Activated CD8-positive, alpha-beta memory T cell treated with anti-CD3 and anti-CD28 coated beads, Interleukin-2, amount 10 ng/mL, durations not matched to agents 7 days and 5 days (primary cell): ENCODE measurements at regions not wholly inside any gene's neighbourhood (a gene's known extent, or its start where the extent isn't known, plus 50 kb on each side); places are given as distances from the start of the nearest gene placed in this dataset.

Experiments
- ATAC-seq: fragments of 150-1000 bp; cut with Tn5 transposase; one replicate; pipeline ENCODE4 v1.10.0; 2021; ENCODE audit warnings: moderate library complexity
- CTCF ChIA-PET: fragments of 350-600 bp; sonication (Branson Sonifier 250); formaldehyde crosslinking; loops from one replicate; lab custom pipeline; 2021; ENCODE audit warnings: antibody characterized with exemption; lab: Charles Lee
- DNase-seq: peaks from one replicate; pipeline ENCODE4 v3.0.0-alpha.2; 2020
- H3K27ac Mint-ChIP-seq: one replicate; pipeline ENCODE4 v1.8.0; 2021; ENCODE audit warnings: mild to moderate bottlenecking, mixed read lengths
- H3K27me3 Mint-ChIP-seq: one replicate; pipeline ENCODE4 v1.8.0; 2021; ENCODE audit warnings: mixed read lengths
- H3K36me3 Mint-ChIP-seq: one replicate; pipeline ENCODE4 v1.8.0; 2021; ENCODE audit warnings: mild to moderate bottlenecking, mixed read lengths
- H3K4me1 Mint-ChIP-seq: one replicate; pipeline ENCODE4 v1.8.0; 2021; ENCODE audit warnings: mixed read lengths
- H3K4me3 Mint-ChIP-seq: one replicate; pipeline ENCODE4 v1.8.0; 2021; ENCODE audit warnings: mild to moderate bottlenecking, moderate library complexity, mixed read lengths
- H3K9me3 Mint-ChIP-seq: one replicate; pipeline ENCODE4 v1.8.0; 2022; ENCODE audit warnings: low read depth, mixed read lengths

DNA sequence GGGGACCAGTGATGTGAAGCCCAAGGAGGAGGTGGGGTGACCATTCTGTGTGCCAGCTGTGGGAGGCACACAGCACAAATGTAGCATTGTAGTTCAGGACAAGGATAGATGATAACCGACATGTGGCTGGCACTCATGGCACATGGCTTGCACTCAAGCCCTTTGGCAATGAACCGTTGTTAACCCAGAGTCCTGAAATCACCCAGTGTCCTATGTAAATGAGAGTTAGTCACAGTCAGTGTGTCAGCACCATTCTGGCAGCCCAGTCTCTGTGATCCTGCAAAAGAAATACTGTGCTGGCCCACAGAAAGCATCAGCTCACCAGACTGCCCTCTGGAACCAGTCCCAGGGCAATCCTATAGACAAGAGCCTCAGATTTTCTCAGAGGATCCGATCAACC, 339.3 kb downstream of the MID1IP1 start:
- Mint-ChIP-seq H3K9me3 (no peaks in the 10 kb centered on the region), H3K4me1 (no peaks in the 10 kb centered on the region), H3K27me3 (no peaks in the 10 kb centered on the region), H3K27ac (no peak overlapping the region), H3K36me3 (no peaks in the 10 kb centered on the region), H3K4me3 (no peak overlapping the region)
- DNase-seq (no peak), ATAC-seq (no peak)
- CTCF ChIA-PET: no interaction called here

DNA sequence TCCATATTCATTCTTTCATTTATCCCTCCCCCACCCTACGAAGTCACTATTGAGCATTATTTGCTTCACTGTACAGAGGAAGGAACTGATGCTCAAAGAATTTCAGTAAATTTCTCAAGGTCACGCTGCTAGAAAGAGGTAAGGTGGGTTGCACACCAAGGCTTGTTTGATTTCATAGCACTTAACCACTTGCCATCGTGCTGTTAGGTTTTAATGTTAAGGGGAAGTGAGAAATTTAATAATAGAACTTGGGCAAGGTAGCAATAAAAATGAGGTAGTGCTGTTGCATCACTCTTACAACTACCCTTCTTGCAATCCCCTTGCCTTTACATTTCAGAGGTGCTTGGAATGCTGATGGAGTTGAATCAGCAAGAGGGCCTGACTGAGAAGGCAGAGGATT, 343.1 kb downstream of the MID1IP1 start:
- Mint-ChIP-seq H3K27ac (no peak overlapping the region), H3K4me1 (no peaks in the 10 kb centered on the region), H3K9me3 (no peaks in the 10 kb centered on the region), H3K36me3 (no peaks in the 10 kb centered on the region), H3K4me3 (no peak overlapping the region), H3K27me3 (no peaks in the 10 kb centered on the region)
- ATAC-seq (no peak), DNase-seq (no peak)
- CTCF ChIA-PET: no interaction called here

DNA sequence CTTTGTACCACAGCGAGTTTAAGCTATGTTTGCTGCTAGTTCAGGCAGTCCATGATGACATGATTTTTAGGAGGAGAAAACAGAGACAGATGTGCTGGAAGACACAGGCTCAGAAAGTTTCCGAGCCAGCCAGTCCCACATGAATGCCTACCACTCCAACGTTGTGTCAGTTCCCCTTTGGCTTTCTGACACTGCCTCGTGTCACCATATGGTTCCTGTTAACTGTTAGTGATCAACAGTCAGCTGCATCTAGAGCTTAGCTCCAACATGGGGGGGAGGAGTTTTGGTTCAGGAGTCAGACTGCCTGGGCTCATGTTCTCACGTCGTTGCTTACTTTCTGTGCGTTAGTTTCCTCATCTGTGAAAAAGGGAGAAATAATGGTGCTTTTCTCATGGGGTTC, 343.7 kb downstream of the MID1IP1 start:
- ATAC-seq: no peak
- no peaks in the 10 kb centered on the region for H3K27me3 Mint-ChIP-seq
- no peaks in the 10 kb centered on the region for H3K36me3 Mint-ChIP-seq
- CTCF ChIA-PET: no interaction called here
- no peak for DNase-seq
- no peak overlapping the region for H3K27ac Mint-ChIP-seq
- no peaks in the 10 kb centered on the region for H3K4me1 Mint-ChIP-seq
- H3K9me3 Mint-ChIP-seq: no peaks in the 10 kb centered on the region
- no peak overlapping the region for H3K4me3 Mint-ChIP-seq

DNA sequence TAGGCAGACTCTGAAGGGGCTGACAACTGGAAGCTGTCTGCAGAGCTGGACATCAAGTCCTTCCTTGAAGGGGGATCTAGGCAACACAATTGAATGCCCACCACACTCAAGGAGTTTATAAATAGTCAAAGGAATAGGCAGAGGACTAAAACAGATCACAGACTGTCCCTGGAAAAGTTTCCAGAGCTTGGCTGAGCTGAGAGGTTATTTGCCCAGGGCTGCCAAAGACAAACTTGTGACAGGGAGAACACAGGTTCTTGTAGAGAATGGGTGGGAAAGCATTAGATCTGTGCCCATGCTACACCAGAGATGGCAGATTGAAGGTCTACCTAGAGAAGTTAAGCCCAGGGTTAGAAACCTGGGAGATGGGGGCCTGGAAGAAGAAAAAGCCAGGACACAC, 344.6 kb downstream of the MID1IP1 start:
- no peaks in the 10 kb centered on the region for H3K4me1 Mint-ChIP-seq
- H3K27ac Mint-ChIP-seq: no peak overlapping the region
- no peak for ATAC-seq
- no peaks in the 10 kb centered on the region for H3K9me3 Mint-ChIP-seq
- DNase-seq: no peak
- H3K36me3 Mint-ChIP-seq: no peaks in the 10 kb centered on the region
- CTCF ChIA-PET: no interaction called here
- no peak overlapping the region for H3K4me3 Mint-ChIP-seq
- no peaks in the 10 kb centered on the region for H3K27me3 Mint-ChIP-seq

DNA sequence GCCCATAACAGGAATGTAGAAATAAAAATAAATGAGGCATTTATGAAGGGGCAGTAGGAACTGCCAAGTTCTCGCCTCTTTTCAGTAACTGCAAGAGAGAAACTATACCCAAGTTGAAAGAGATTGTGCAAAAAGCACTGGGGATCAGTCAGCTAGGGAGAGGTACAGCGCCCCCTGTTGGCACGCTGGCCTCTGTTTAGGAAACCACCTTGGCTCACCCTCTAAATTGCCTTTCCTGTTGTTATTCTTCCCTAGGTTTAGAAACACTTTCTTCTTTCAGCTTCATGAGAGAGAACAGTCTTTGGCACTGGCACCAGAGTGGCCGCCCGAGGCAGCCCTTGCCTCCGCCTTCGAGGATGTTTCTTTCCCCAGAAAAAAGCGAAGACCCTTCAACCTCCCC, 348.5 kb downstream of the MID1IP1 start:
- no peaks in the 10 kb centered on the region for H3K4me1 Mint-ChIP-seq
- CTCF ChIA-PET: interaction anchor here (0.8 to 2.5 kb wide), 6 partner anchors 10 to 522 kb away, joined by 3 to 7 read pairs (median 4); no protein-coding TSS in a partner anchor
- ATAC-seq (peak; percentile 33), DNase-seq (peak; percentile 52)
- H3K27ac Mint-ChIP-seq: no peak overlapping the region
- H3K9me3 Mint-ChIP-seq: no peaks in the 10 kb centered on the region
- H3K4me3 Mint-ChIP-seq: no peak overlapping the region
- no peaks in the 10 kb centered on the region for H3K36me3 Mint-ChIP-seq
- H3K27me3 Mint-ChIP-seq: no peaks in the 10 kb centered on the region

DNA sequence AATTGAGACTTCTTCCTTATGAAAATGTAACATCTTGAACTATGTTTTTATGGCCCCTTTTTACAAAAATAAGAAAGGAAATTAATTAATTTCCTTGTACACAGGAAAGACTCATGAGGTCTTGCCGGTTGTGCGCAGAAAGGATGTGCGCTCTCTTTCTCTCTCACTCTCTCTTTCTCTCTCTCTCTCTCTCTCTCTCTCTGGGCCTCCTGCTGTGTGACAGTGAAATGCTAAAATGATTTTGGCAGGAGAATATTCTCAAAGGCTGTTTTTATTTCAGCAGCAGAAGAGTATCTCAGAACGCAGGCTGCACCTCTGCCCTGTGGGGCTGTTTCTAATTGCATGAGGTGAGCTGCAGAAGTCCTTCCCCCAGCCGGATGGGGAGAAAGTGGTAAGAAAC, 349.0 kb downstream of the MID1IP1 start:
- no peak for DNase-seq
- Mint-ChIP-seq H3K4me1 (no peaks in the 10 kb centered on the region), H3K9me3 (no peaks in the 10 kb centered on the region), H3K4me3 (no peak overlapping the region), H3K27me3 (no peaks in the 10 kb centered on the region), H3K36me3 (no peaks in the 10 kb centered on the region), H3K27ac (no peak overlapping the region)
- CTCF ChIA-PET: interaction anchor here (1.3 to 2.5 kb wide), 2 partner anchors 9 to 13 kb away, joined by 5 to 7 read pairs; no protein-coding TSS in a partner anchor
- ATAC-seq: no peak

DNA sequence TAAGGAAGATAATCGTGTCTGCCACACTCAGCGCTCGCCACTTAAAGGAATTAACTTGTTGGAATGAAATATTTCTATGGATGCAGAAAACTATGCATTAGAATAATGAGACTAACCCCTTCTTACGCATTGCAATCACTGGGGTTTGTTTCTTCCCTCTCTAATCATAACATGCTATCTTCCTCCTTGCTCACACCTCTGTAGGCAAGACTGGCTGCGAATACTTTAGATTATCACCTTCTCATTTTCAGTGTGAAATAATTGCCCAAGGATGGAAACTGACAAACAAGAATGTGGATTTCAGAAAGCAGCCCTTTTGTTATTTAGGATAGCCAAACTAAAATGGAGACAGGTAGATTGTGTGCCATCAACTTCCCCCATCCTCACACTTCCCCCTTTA, 349.4 kb downstream of the MID1IP1 start:
- no peaks in the 10 kb centered on the region for H3K36me3 Mint-ChIP-seq
- H3K27me3 Mint-ChIP-seq: no peaks in the 10 kb centered on the region
- H3K9me3 Mint-ChIP-seq: no peaks in the 10 kb centered on the region

DNA sequence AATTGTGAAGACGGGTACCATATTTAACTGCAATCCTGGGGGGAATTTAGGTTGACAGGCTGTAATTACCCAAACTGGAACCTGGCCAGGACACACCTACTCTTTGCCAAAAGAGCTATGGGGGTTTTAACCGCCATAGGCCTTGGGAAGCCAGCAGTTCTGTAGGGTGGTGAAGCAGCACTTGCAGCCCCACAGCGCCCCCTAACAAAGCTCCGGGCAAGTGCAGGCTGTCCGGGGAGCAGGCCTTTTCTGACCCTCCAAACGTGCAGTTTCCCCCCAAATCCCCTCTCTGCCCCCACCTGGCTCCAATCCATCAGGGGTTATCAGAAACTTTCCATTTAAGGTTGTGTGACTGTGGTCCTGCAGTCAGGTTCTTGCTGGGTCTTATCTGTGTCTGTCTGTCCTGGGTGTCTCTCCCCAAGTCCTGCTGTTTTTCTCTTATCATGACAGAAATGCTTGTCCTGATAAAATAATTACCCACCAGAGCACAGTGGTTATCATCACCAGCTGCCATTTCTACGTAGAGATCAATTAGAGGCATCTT, 350.9 kb downstream of the MID1IP1 start:
- DNase-seq: peak; percentile 43
- no peaks in the 10 kb centered on the region for H3K4me1 Mint-ChIP-seq
- H3K27me3 Mint-ChIP-seq: no peaks in the 10 kb centered on the region
- ATAC-seq: no peak
- CTCF ChIA-PET: interaction anchor here (0.9 to 1.7 kb wide), 6 partner anchors 10 to 384 kb away, joined by 3 to 5 read pairs (median 4); no protein-coding TSS in a partner anchor
- no peaks in the 10 kb centered on the region for H3K36me3 Mint-ChIP-seq
- no peaks in the 10 kb centered on the region for H3K9me3 Mint-ChIP-seq
- no peak overlapping the region for H3K4me3 Mint-ChIP-seq
- no peak overlapping the region for H3K27ac Mint-ChIP-seq

More for the DNA sequence above, 349.4 kb downstream of the MID1IP1 start:
- no peaks in the 10 kb centered on the region for H3K4me1 Mint-ChIP-seq
- H3K27ac Mint-ChIP-seq: no peak overlapping the region
- DNase-seq (no peak), ATAC-seq (no peak)
- CTCF ChIA-PET: interaction anchor here (1.5 kb wide), 1 partner anchor 383 kb away, joined by 4 read pairs; no protein-coding TSS in a partner anchor
- no peak overlapping the region for H3K4me3 Mint-ChIP-seq

DNA sequence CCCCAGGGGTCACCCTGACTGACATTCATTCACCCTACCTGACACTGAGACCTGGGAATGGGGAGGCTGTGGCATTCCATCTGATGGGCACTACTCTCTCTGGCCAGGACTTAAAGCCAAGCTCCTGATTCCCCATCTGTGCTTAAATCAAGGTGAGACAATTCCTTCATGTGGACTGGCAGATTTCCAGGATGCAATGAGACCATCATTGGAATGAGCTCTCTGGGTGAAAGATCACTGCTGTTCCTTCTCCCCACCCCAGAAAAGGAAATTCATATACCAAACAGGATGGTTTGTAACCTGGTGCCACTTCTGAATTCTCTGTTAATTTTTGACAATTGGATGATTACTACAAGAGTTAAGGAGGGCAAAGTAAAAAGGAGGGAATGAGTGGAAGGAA, 354.8 kb downstream of the MID1IP1 start:
- H3K9me3 Mint-ChIP-seq: no peaks in the 10 kb centered on the region
- no peaks in the 10 kb centered on the region for H3K36me3 Mint-ChIP-seq
- no peak for DNase-seq
- H3K27ac Mint-ChIP-seq: no peak overlapping the region
- CTCF ChIA-PET: no interaction called here
- H3K27me3 Mint-ChIP-seq: peaks cover 2% of the 10 kb centered on the region
- no peak for ATAC-seq
- H3K4me1 Mint-ChIP-seq: peaks cover 8% of the 10 kb centered on the region
- no peak overlapping the region for H3K4me3 Mint-ChIP-seq

DNA sequence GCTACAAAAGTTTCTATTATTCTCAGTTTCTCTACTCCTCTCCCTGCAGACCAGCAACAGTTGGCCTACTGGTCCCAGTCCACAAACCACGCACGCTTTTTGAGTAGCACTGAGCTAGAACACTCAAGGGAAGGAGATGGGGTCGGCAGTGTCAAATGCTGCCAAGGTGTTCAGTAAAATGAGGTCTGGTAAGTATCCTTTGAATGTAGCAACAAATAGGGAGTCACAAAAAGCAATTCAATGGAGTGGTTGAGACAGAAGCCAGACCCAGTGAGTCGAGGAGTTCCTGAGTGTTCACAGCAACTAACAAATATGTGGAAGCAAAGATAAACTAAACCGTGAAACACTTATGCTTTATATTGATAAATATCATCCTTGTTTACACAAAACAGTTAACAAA, 355.7 kb downstream of the MID1IP1 start:
- H3K36me3 Mint-ChIP-seq: no peaks in the 10 kb centered on the region
- CTCF ChIA-PET: no interaction called here
- H3K4me3 Mint-ChIP-seq: no peak overlapping the region
- peaks cover 12% of the 10 kb centered on the region for H3K4me1 Mint-ChIP-seq
- ATAC-seq (no peak), DNase-seq (no peak)
- no peaks in the 10 kb centered on the region for H3K9me3 Mint-ChIP-seq
- no peak overlapping the region for H3K27ac Mint-ChIP-seq
- peaks cover 4% of the 10 kb centered on the region for H3K27me3 Mint-ChIP-seq

DNA sequence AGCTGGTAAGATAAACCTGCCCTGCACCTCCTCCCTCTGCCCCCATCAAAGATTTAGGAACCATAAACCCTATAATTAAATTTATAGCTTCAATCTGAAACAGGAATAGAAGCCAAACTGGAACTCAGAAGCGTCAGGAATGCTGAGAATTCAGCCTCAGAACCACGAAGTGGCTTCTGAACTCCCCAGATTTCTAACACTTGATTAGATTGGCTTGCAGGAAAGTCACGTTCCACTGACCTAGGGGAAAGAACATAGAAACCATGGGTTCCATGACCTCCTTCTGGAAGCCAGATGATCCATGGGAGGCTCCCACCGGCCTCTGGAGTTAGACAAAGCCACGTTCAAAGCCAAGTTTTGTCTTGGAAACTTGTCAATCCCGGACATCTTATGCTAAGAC, 356.5 kb downstream of the MID1IP1 start:
- Mint-ChIP-seq H3K36me3 (no peaks in the 10 kb centered on the region), H3K9me3 (no peaks in the 10 kb centered on the region)
- CTCF ChIA-PET: no interaction called here

DNA sequence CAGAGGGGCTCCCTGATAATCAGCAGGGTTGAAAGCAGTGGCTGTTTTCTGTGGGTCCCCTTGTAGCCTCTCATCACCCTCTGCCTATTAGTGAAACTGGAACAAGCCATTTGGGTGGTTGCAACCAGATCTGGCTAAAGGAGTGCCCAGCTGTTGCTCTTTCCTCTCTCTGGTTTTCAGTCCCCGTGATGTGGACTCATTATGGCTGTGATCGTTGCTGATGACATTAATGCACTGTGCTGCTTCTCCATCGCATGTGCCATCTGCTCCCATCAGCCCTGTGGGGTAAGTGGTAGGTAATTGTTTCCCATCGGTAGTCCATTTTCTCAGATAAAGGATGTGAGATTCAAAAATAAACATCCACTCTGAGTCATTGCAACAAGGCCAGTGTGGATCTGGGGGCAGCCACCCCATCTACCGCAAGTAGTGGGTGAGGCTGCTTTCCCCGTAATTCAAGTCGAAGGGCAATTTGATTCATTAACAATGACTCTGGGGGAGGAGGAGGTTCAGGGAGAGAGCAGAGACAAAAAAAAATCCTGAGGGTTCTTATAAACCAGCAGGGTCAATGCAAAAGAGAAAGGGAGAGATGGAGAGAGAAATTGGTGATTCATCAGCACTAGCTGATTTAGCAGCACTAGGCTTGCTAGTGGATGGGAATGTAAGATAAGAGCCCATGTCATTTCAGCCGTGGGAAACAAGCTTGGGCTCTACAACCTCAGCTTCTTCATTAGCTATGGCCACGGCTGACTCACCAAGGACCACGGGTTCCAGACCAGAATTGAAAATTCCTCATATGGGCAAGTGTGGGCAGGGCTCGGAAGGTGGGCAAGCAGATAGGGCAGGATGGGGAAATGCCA, 357.8 kb downstream of the MID1IP1 start:
- DNase-seq (no peak), ATAC-seq (no peak)
- Mint-ChIP-seq H3K27ac (no peak overlapping the region), H3K9me3 (no peaks in the 10 kb centered on the region), H3K27me3 (peaks cover 10% of the 10 kb centered on the region), H3K4me1 (peaks cover 28% of the 10 kb centered on the region), H3K4me3 (no peak overlapping the region), H3K36me3 (peaks cover 2% of the 10 kb centered on the region)
- CTCF ChIA-PET: interaction anchor here (0.7 to 1.4 kb wide), 2 partner anchors 10 to 81 kb away, joined by 3 to 7 read pairs; no protein-coding TSS in a partner anchor

More for the DNA sequence above, 356.5 kb downstream of the MID1IP1 start:
- no peak for ATAC-seq
- DNase-seq: no peak
- Mint-ChIP-seq H3K4me3 (no peak overlapping the region), H3K27me3 (peaks cover 6% of the 10 kb centered on the region), H3K4me1 (peaks cover 16% of the 10 kb centered on the region), H3K27ac (no peak overlapping the region)

DNA sequence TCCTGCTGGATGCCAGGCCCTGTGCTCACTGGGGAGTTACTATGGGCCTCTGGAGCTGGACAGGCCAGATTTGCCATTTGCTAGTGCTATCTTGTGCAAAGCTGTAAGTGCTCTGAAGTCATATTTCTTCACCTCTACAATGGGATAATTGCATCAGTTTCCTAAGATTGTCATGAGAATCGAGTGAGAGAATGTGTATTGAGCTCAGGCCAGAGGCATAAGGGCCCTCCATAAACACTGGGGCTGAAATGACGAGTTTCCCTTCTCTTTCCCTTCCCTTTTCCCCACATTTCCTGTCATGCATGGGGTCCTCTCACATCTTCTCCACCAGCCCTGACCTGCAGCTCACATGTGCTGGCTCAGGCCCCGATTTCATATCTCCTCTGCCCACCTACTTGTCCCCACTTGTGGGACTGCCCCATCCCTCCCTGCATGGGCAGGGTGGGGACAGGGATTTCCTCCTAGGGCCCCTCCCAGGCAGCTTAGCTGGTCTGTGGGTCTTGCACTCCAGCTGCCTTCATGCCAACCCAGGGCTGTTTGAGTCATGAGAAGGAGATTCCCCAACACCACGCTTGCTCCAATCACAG, 358.8 kb downstream of the MID1IP1 start:
- DNase-seq: no peak
- ATAC-seq: no peak
- peaks cover 10% of the 10 kb centered on the region for H3K27me3 Mint-ChIP-seq
- peaks cover 37% of the 10 kb centered on the region for H3K4me1 Mint-ChIP-seq
- no peak overlapping the region for H3K27ac Mint-ChIP-seq
- CTCF ChIA-PET: interaction anchor here (1.4 kb wide), 1 partner anchor 11 kb away, joined by 7 read pairs; no protein-coding TSS in a partner anchor
- no peaks in the 10 kb centered on the region for H3K9me3 Mint-ChIP-seq
- H3K4me3 Mint-ChIP-seq: no peak overlapping the region
- H3K36me3 Mint-ChIP-seq: peaks cover 2% of the 10 kb centered on the region
